ENCODE measurements at regions not wholly inside any gene's neighbourhood (a gene's known extent, or its start where the extent isn't known, plus 50 kb on each side); places are given as distances from the start of the nearest gene placed in this dataset.
A peak's percentile ranks its signal among the peaks of the same experiment; 100 is the strongest.
"Not testable (repeated sequence)": the region's sequence is repeated elsewhere in the genome, so short reads cannot be mapped to it uniquely, and the experiment has no call there.

- no peak for DNase-seq (ENCODE audit: low read depth)
Measured at GRCh38 chr11:95435628-95436353, 204.8 kb upstream of the SESN3 start.

- DNase-seq (ENCODE audit: low read depth): no peak
Measured at GRCh38 chr11:95435192-95435591, 204.2 kb upstream of the SESN3 start.

- DNase-seq (ENCODE audit: low read depth): no peak
Measured at GRCh38 chr11:95434489-95435057, 203.6 kb upstream of the SESN3 start.

- DNase-seq (ENCODE audit: low read depth): no peak
Measured at GRCh38 chr11:95434009-95434408, 203.0 kb upstream of the SESN3 start.

- no peak for DNase-seq (ENCODE audit: low read depth)
Measured at GRCh38 chr11:95432714-95433503, 201.9 kb upstream of the SESN3 start.

GRCh38 chr11:95429376-95429907, 198.4 kb upstream of the SESN3 start:
- no peak for DNase-seq (ENCODE audit: low read depth)

- no peak for DNase-seq (ENCODE audit: low read depth)
Measured at GRCh38 chr11:95426823-95427462, 195.9 kb upstream of the SESN3 start.

- peak; percentile 43 for DNase-seq (ENCODE audit: low read depth)
Measured at GRCh38 chr11:95419915-95420314, 188.9 kb upstream of the SESN3 start.

GRCh38 chr11:95418916-95419315, 187.9 kb upstream of the SESN3 start:
- DNase-seq (ENCODE audit: low read depth): no peak

GRCh38 chr11:95417832-95418231, 186.8 kb upstream of the SESN3 start:
- no peak for DNase-seq (ENCODE audit: low read depth)

- no peak for DNase-seq (ENCODE audit: low read depth)
Measured at GRCh38 chr11:95415837-95416304, 184.9 kb upstream of the SESN3 start.

GRCh38 chr11:95414217-95414616, 183.2 kb upstream of the SESN3 start:
- DNase-seq (ENCODE audit: low read depth): no peak

GRCh38 chr11:95413761-95414160, 182.8 kb upstream of the SESN3 start:
- no peak for DNase-seq (ENCODE audit: low read depth)

- DNase-seq (ENCODE audit: low read depth): no peak
Measured at GRCh38 chr11:95413021-95413420, 182.0 kb upstream of the SESN3 start.

- DNase-seq (ENCODE audit: low read depth): no peak
Measured at GRCh38 chr11:95412074-95412473, 181.1 kb upstream of the SESN3 start.

- DNase-seq (ENCODE audit: low read depth): not testable (repeated sequence)
Measured at GRCh38 chr11:95410707-95411106, 179.7 kb upstream of the SESN3 start.

- DNase-seq (ENCODE audit: low read depth): no peak
Measured at GRCh38 chr11:95406271-95406670, 175.3 kb upstream of the SESN3 start.

- no peak for DNase-seq (ENCODE audit: low read depth)
Measured at GRCh38 chr11:95404370-95404769, 173.4 kb upstream of the SESN3 start.

- no peak for DNase-seq (ENCODE audit: low read depth)
Measured at GRCh38 chr11:95398437-95399112, 167.6 kb upstream of the SESN3 start.

GRCh38 chr11:95392644-95393043, 161.6 kb upstream of the SESN3 start:
- DNase-seq (ENCODE audit: low read depth): no peak

- no peak for DNase-seq (ENCODE audit: low read depth)
Measured at GRCh38 chr11:95389427-95389826, 158.4 kb upstream of the SESN3 start.

GRCh38 chr11:95388086-95388485, 157.1 kb upstream of the SESN3 start:
- DNase-seq (ENCODE audit: low read depth): no peak

Measured in GM04504 (cell line).